ENCODE measurements at regions not wholly inside any gene's neighbourhood (a gene's known extent, or its start where the extent isn't known, plus 50 kb on each side); places are given as distances from the start of the nearest gene placed in this dataset.

- SMC1A ChIA-PET (ENCODE audit: uncharacterized antibody, unreplicated experiment) = interaction anchor here (0.9 kb wide), 1 partner anchor 9 kb away, joined by 3 read pairs; no protein-coding TSS in a partner anchor
- Histone ChIP-seq H3K79me2 (ENCODE audit: control insufficient read depth, insufficient read depth, low read length) (no peaks in the 10 kb centered on the region), H3K27ac (ENCODE audit: control insufficient read depth, insufficient read depth) (no peak overlapping the region), H3K4me2 (ENCODE audit: control insufficient read depth, insufficient read depth) (no peak overlapping the region), H3K27me3 (replicated peaks in 1 of 2; ENCODE audit: control insufficient read depth in 2 of 2, insufficient read depth in 2 of 2, low read length in 1 of 2) (no peaks in the 10 kb centered on the region), H3K9me3 (replicated peaks; ENCODE audit: control insufficient read depth, insufficient read depth, low read length) (no peaks in the 10 kb centered on the region; the same call in 2 of the 3 replicates), H4K20me1 (ENCODE audit: control insufficient read depth, insufficient read depth) (no peaks in the 10 kb centered on the region), H2AFZ (ENCODE audit: control insufficient read depth, low read depth, low read length) (no peak overlapping the region), H3K4me3 (no peak overlapping the region), H3K36me3 (ENCODE audit: control insufficient read depth in 2 of 2, insufficient read depth in 2 of 2, low read length in 1 of 2) (no peaks in the 10 kb centered on the region), H3K9ac (ENCODE audit: control insufficient read depth, insufficient read depth, low read length) (no peak overlapping the region), H3K4me1 (ENCODE audit: control insufficient read depth, insufficient read depth, low read length) (no peaks in the 10 kb centered on the region)
- POLR2A ChIA-PET = no interaction called here
- RAD21 ChIA-PET (ENCODE audit: unreplicated experiment) = no interaction called here
- intact Hi-C loops (cut with micrococcal nuclease; ENCODE audit: unreplicated experiment) = no loop called here
- DNase-seq (ENCODE audit: low read depth, low spot score) = no peak
- in situ Hi-C loops (cut with MboI) = no loop called here
- CTCF ChIA-PET = no interaction called here
- no peak for ATAC-seq
- 45% methylated on average over 2 of the region's 2 CpGs for WGBS (ENCODE audit: insufficient coverage, insufficient replicate concordance, low lambda C conversion rate, missing lambda C conversion rate)
- no TSS peak for BruUV-seq (replicated peaks)
- FAIRE-seq = no peak
- TF ChIP-seq RFX5 (IDR thresholded peaks at IDR 0.05; ENCODE audit: low read depth, low read length) = no peak
- TF ChIP-seq MYC (IDR thresholded peaks at IDR 0.05; ENCODE audit: insufficient read depth, insufficient read length, insufficient replicate concordance, low read length, severe bottlenecking) = no peak
- TF ChIP-seq SPI1 (IDR thresholded peaks at IDR 0.05; ENCODE audit: borderline replicate concordance, insufficient read depth, low read depth, low read length) = no peak
- TF ChIP-seq, protein P1, sequence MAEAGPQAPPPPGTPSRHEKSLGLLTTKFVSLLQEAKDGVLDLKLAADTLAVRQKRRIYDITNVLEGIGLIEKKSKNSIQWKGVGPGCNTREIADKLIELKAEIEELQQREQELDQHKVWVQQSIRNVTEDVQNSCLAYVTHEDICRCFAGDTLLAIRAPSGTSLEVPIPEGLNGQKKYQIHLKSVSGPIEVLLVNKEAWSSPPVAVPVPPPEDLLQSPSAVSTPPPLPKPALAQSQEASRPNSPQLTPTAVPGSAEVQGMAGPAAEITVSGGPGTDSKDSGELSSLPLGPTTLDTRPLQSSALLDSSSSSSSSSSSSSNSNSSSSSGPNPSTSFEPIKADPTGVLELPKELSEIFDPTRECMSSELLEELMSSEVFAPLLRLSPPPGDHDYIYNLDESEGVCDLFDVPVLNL (IDR thresholded peaks at IDR 0.05; ENCODE audit: low read depth, low read length) = no peak
Observed at GRCh38 chr20:52524861-52525260, 333.3 kb upstream of the ZFP64 start.

GRCh38 chr20:52518735-52519134 lies 327.2 kb upstream of the ZFP64 start:
- in situ Hi-C loops (cut with MboI) = no loop called here
- SMC1A ChIA-PET (ENCODE audit: uncharacterized antibody, unreplicated experiment) = no interaction called here
- no peak for FAIRE-seq

More at GRCh38 chr20:52518735-52519134, 327.2 kb upstream of the ZFP64 start:
- Histone ChIP-seq H3K4me1 (ENCODE audit: control insufficient read depth, insufficient read depth, low read length) (no peaks in the 10 kb centered on the region), H4K20me1 (ENCODE audit: control insufficient read depth, insufficient read depth) (no peaks in the 10 kb centered on the region), H2AFZ (ENCODE audit: control insufficient read depth, low read depth, low read length) (no peak overlapping the region), H3K4me3 (no peak overlapping the region), H3K27me3 (replicated peaks in 1 of 2; ENCODE audit: control insufficient read depth in 2 of 2, insufficient read depth in 2 of 2, low read length in 1 of 2) (no peaks in the 10 kb centered on the region), H3K9me3 (replicated peaks; ENCODE audit: control insufficient read depth, insufficient read depth, low read length) (no peaks in the 10 kb centered on the region; the same call in 2 of the 3 replicates), H3K9ac (ENCODE audit: control insufficient read depth, insufficient read depth, low read length) (no peak overlapping the region), H3K27ac (ENCODE audit: control insufficient read depth, insufficient read depth) (peak overlapping the region; percentile 18; the same call in 1 of the 2 replicates), H3K79me2 (ENCODE audit: control insufficient read depth, insufficient read depth, low read length) (no peaks in the 10 kb centered on the region), H3K36me3 (ENCODE audit: control insufficient read depth in 2 of 2, insufficient read depth in 2 of 2, low read length in 1 of 2) (no peaks in the 10 kb centered on the region), H3K4me2 (ENCODE audit: control insufficient read depth, insufficient read depth) (no peak overlapping the region)
- intact Hi-C loops (cut with micrococcal nuclease; ENCODE audit: unreplicated experiment) = no loop called here
- WGBS (ENCODE audit: insufficient coverage, insufficient replicate concordance, low lambda C conversion rate, missing lambda C conversion rate) = 1% methylated on average over 3 of the region's 3 CpGs
- DNase-seq (ENCODE audit: low read depth, low spot score) (peak; percentile 16), ATAC-seq (no peak)
- TF ChIP-seq SREBF2 (IDR thresholded peaks at IDR 0.05; ENCODE audit: low read length) (no peak), NR2C1 (IDR thresholded peaks at IDR 0.05) (no peak), MEF2A (IDR thresholded peaks at IDR 0.05; ENCODE audit: insufficient read depth, low read depth, low read length) (no peak), CHD1 (IDR thresholded peaks at IDR 0.05; ENCODE audit: low read depth, low read length) (no peak), CBX5 (IDR thresholded peaks at IDR 0.05; ENCODE audit: low read depth) (no peak), CBFB (IDR thresholded peaks at IDR 0.05; ENCODE audit: low read depth) (no peak)
- RAD21 ChIA-PET (ENCODE audit: unreplicated experiment) = no interaction called here
- no TSS peak for BruUV-seq (replicated peaks)
- POLR2A ChIA-PET = no interaction called here
- CTCF ChIA-PET = no interaction called here

Data from GM12878 (cell line).